T follicular helper cell (primary cell): ENCODE measurements at regions not wholly inside any gene's neighbourhood (a gene's known extent, or its start where the extent isn't known, plus 50 kb on each side); places are given as distances from the start of the nearest gene placed in this dataset.
"Not testable (repeated sequence)": the region's sequence is repeated elsewhere in the genome, so short reads cannot be mapped to it uniquely, and the experiment has no call there.

Experiments used
- DNase-seq: peaks from one replicate; pipeline ENCODE4 v3.0.0-alpha.2; 2020; ENCODE audit warnings: low read depth

- DNase-seq = no peak
Measured at GRCh38 chr9:15033316-15033715, 123.1 kb upstream of the FREM1 start.

- no peak for DNase-seq
Measured at GRCh38 chr9:15032860-15033259, 122.6 kb upstream of the FREM1 start.

- no peak for DNase-seq
Measured at GRCh38 chr9:15021146-15021545, 110.9 kb upstream of the FREM1 start.

- no peak for DNase-seq
Measured at GRCh38 chr9:15018096-15018637, 107.9 kb upstream of the FREM1 start.

- no peak for DNase-seq
Measured at GRCh38 chr9:15010581-15010980, 100.4 kb upstream of the FREM1 start.

GRCh38 chr9:15007698-15008097 lies 97.5 kb upstream of the FREM1 start:
- no peak for DNase-seq

- DNase-seq = no peak
Measured at GRCh38 chr9:14994738-14995137, 84.5 kb upstream of the FREM1 start.

- no peak for DNase-seq
Measured at GRCh38 chr9:14993901-14994554, 83.8 kb upstream of the FREM1 start.

- DNase-seq = peak; percentile 10
Measured at GRCh38 chr9:14993061-14993800, 83.0 kb upstream of the FREM1 start.

GRCh38 chr9:14992516-14992915 lies 82.3 kb upstream of the FREM1 start:
- DNase-seq = no peak

GRCh38 chr9:14992081-14992480 lies 81.9 kb upstream of the FREM1 start:
- DNase-seq = no peak

GRCh38 chr9:14990647-14991046 lies 80.4 kb upstream of the FREM1 start:
- not testable (repeated sequence) for DNase-seq

- no peak for DNase-seq
Measured at GRCh38 chr9:14989811-14990210, 79.6 kb upstream of the FREM1 start.

- not testable (repeated sequence) for DNase-seq
Measured at GRCh38 chr9:14989336-14989735, 79.1 kb upstream of the FREM1 start.

GRCh38 chr9:14987858-14988257 lies 77.6 kb upstream of the FREM1 start:
- DNase-seq = no peak

- no peak for DNase-seq
Measured at GRCh38 chr9:14985419-14985818, 75.2 kb upstream of the FREM1 start.

- DNase-seq = no peak
Measured at GRCh38 chr9:14983599-14983998, 73.4 kb upstream of the FREM1 start.

- DNase-seq = no peak
Measured at GRCh38 chr9:14981291-14981950, 71.2 kb upstream of the FREM1 start.

GRCh38 chr9:14978022-14979000 lies 68.1 kb upstream of the FREM1 start:
- no peak for DNase-seq

GRCh38 chr9:14967450-14968321 lies 57.5 kb upstream of the FREM1 start:
- DNase-seq = no peak
